ENCODE measurements at regions not wholly inside any gene's neighbourhood (a gene's known extent, or its start where the extent isn't known, plus 50 kb on each side); places are given as distances from the start of the nearest gene placed in this dataset.

- intact Hi-C loops (cut with DNase I; ENCODE audit: low total_unique reads) = no loop called here
- TF ChIP-seq POLR2A (IDR thresholded peaks at IDR 0.05) (no peak), CTCF (IDR thresholded peaks at IDR 0.05) (no peak)
- no peak for DNase-seq (ENCODE audit: low spot score in 2 of 2)
- WGBS, 2 donors = 53 to 71% methylated on average over 2 of the region's 2 CpGs
- H3K4me3 ChIP-seq (ENCODE audit: low read depth, poor library complexity, severe bottlenecking) = no peak overlapping the region
Observed at GRCh38 chr10:37707829-37708578, 149.4 kb downstream of the ZNF248 start.

GRCh38 chr10:37704566-37704965 lies 152.8 kb downstream of the ZNF248 start:
- 55 to 81% methylated on average over 3 to 4 of the region's 4 CpGs for WGBS, 2 donors
- H3K4me3 ChIP-seq (ENCODE audit: low read depth, poor library complexity, severe bottlenecking) = no peak overlapping the region
- intact Hi-C loops (cut with DNase I; ENCODE audit: low total_unique reads) = no loop called here
- no peak for TF ChIP-seq CTCF (IDR thresholded peaks at IDR 0.05)
- no peak for TF ChIP-seq POLR2A (IDR thresholded peaks at IDR 0.05)
- peak in 1 of 2 donors; percentile 70 for DNase-seq (ENCODE audit: low spot score in 2 of 2)

- no peak overlapping the region for H3K4me3 ChIP-seq (ENCODE audit: low read depth, poor library complexity, severe bottlenecking)
- TF ChIP-seq CTCF (IDR thresholded peaks at IDR 0.05) (no peak), POLR2A (IDR thresholded peaks at IDR 0.05) (no peak)
- 86 to 88% methylated on average over 3 of the region's 4 CpGs for WGBS, 2 donors
- intact Hi-C loops (cut with DNase I; ENCODE audit: low total_unique reads) = no loop called here
- DNase-seq (ENCODE audit: low spot score in 2 of 2) = peak; percentile 7 to 68
Observed at GRCh38 chr10:37703833-37704382, 153.5 kb downstream of the ZNF248 start.

- WGBS, 2 donors = 83% methylated on average over 4 of the region's 4 CpGs
Observed at GRCh38 chr10:37703114-37703513, 154.3 kb downstream of the ZNF248 start.

GRCh38 chr10:37701781-37702493 lies 155.5 kb downstream of the ZNF248 start:
- H3K4me3 ChIP-seq (ENCODE audit: low read depth, poor library complexity, severe bottlenecking) = no peak overlapping the region
- intact Hi-C loops (cut with DNase I; ENCODE audit: low total_unique reads) = no loop called here
- no peak for TF ChIP-seq CTCF (IDR thresholded peaks at IDR 0.05)
- TF ChIP-seq POLR2A (IDR thresholded peaks at IDR 0.05) = no peak
- peak in 1 of 2 donors; percentile 63 for DNase-seq (ENCODE audit: low spot score in 2 of 2)
- WGBS, 2 donors = 87 to 88% methylated on average over 16 of the region's 16 CpGs

More at GRCh38 chr10:37703114-37703513, 154.3 kb downstream of the ZNF248 start:
- H3K4me3 ChIP-seq (ENCODE audit: low read depth, poor library complexity, severe bottlenecking) = no peak overlapping the region
- peak; percentile 9 to 60 for DNase-seq (ENCODE audit: low spot score in 2 of 2)
- intact Hi-C loops (cut with DNase I; ENCODE audit: low total_unique reads) = no loop called here
- TF ChIP-seq POLR2A (IDR thresholded peaks at IDR 0.05) = no peak
- TF ChIP-seq CTCF (IDR thresholded peaks at IDR 0.05) = no peak
